HUDEP-2 (cell line): ENCODE measurements at regions not wholly inside any gene's neighbourhood (a gene's known extent, or its start where the extent isn't known, plus 50 kb on each side); places are given as distances from the start of the nearest gene placed in this dataset.
A peak's percentile ranks its signal among the peaks of the same experiment; 100 is the strongest.
"Not testable (repeated sequence)": the region's sequence is repeated elsewhere in the genome, so short reads cannot be mapped to it uniquely, and the experiment has no call there.

Experiments used
- DNase-seq, 76 experiments: peaks; one replicate each; lab custom pipeline; 2025; ENCODE audit not compliant: unreplicated experiment in 76 of 76; lab: John Stamatoyannopoulos, UW

DNA sequence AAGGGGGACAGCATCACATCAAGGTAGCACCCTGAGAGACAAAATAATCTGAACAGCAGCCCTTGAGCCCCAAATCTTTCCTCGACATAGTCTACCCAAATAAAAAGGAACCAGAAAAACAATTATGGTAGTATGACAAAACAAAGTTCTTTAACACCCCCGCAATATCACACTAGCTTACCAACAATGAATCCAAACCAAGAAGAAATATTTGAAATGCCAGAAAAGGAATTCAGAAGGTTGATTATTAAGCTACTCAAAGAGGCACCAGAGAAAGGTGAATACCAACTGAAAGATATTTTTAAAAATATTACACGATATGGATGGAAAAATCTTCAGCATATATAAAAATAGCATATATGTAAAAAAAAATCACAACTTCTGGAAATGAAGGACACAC lies 252.9 kb upstream of the SLITRK6 start:
- DNase-seq, result no peak

DNA sequence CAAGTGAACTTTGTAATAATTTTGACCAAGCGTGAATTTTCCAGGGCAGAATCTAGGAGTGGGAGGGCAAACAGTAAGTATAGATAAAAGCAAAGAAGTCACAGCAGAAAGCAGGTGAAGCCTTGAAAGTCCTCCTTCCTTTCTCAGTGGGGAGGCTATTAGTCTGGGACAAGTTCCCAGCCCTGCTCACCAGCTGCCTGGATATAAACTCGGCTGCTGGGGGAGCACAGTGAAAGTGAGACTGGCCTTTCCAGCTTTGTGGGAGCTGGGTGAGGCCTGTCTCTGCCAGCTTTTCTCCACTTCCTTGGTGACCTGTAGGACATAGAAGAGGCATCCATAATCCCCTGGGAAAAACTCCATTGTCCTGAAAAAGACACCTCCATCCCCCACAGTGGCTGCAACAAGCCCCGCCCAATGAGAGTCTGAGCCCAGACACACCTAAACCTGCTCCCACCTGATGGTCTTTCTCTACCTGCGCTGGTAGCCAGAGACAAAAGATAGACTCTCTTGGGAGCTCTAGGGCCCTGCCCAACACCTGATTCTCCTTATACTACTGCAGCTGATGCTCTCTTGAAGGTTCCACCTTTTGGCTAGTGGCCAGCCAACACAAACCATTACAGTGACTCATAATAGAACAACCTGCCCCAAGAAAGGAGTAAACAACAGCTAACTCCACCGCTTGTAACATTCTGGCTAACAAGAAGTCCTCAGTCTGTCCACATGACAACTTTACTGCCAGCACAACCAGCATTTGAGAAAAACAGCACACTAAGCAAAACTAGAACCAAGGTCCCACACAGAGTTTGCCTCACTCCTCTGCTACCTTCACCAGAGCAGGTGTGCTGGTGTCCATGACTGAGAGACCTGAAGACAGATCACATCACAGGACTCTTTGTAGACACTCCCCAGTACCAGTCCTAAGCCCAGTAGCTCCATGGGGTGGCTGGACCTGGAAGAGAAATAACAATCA lies 252.2 kb upstream of the SLITRK6 start:
- no peak for DNase-seq

DNA sequence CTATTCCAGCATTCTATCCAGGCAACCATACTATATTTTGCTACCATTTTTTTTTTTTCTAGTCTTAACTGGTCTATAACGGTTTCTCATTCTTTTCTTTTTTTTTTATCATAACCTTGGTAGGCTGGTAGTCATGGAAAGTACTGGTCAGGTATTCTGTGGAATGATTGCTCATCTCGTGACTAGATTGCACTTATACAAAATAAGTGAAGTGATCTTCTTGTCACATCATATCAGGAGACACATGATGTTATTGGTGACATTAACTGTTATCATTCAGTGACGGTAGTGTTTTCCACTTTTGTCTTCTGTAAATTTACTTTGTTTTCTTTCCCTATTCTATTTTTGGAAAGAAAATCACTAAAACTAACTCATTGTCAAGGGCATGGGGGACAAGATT lies 239.3 kb upstream of the SLITRK6 start:
- DNase-seq, result no peak

DNA sequence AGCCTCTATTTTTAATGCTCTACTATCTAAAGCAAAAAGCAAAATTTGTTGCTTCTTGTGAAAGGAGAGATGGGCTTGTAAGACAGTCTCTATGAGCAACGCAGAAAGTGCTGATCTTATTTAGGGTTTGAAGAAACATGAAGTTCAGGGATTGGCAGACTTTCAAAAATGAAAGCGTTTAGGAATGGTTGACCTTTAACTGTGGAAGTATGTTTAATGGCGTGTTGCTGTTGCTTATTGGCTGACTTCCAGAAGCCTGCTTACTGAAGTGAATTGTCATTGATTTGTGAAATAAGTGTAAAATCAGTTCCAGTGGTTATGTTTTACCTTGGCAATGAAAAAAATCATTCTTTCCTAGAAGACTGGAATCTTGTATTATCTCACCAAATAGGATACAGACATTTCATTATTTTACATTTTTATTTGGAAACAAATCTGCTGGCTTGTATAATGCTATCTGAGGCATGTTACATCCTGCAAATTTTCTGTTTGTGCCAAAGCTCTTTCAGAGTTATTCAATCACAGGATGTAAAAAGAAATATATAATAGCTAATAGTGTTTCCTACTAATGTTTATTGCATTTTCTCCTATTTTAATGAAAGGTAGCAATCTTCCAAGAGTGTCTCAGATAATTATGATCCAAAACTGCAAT lies 221.3 kb upstream of the SLITRK6 start:
- DNase-seq, result no peak

DNA sequence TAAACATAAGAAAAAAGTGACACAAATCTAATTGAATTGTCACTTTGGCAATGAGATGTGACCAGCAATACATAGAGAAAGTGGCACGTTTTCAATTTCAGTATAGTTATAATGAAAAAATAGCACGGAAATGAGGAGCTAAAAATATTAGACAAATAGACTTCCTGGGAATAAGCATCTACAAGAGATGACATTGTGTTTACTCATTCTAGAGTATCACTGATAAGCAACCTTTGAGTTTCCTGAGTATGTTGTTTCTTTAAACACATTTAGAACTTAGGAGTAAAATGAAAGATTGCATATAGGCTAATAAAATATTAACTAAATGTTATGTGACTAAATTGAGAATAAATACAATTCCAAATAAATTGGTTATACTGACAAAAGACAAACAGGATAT lies 207.1 kb upstream of the SLITRK6 start:
- no peak for DNase-seq

DNA sequence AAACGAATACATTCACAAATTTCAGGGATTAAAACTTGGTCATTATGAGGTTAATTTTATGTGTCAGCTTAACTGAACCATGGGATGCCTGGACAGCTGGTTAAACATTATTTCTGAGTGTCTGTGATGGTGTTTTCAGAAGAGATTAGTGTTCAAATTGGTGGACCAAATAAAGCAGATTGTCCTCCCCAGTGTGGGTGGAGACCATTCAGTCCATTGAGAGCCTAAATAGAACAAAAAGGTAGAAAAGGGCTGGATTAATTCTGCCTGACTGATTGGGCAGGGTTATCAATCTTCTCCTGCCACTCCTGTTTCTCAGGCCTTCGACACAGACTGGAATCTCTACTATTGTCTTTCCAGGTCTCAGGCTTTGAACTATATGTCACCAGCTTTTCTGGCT lies 203.8 kb upstream of the SLITRK6 start:
- no peak for DNase-seq

DNA sequence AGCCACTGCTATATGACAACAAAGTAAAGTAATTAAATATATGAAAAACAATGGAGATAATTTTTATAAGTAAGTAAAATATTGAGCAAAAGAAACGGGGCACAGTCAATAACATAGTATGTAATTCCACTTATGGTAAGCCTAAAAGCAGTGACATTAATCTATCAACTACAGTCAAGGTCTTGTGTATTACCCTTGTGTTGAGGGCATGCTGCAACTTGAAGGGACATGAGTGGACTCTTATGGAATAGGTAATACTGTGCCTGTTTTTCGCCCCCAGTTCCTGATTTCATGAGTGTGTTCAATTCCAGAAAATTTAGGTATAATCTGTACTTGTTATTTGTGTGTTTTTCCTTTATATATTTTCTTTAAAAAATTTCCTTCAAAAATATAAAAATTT lies 201.3 kb upstream of the SLITRK6 start:
- DNase-seq, result no peak

DNA sequence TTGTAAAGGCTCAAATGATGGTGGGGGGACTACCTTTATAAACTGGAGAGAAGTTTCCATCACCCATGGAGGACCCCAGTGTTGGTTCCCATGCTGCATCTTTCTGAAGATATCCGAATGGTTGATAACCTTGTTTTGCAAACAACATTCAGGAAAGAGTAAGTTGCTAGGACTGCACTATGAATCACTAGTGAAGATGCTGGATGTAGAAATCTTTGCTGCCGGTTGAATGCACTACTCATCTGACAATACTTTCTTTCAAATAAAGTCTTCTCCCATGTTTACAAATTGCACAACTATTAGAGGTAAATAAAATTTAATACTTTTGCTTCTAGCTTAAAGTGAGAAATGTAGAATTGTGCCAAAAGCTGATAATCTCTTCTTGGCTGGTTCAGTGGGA lies 198.4 kb upstream of the SLITRK6 start:
- DNase-seq, result no peak

DNA sequence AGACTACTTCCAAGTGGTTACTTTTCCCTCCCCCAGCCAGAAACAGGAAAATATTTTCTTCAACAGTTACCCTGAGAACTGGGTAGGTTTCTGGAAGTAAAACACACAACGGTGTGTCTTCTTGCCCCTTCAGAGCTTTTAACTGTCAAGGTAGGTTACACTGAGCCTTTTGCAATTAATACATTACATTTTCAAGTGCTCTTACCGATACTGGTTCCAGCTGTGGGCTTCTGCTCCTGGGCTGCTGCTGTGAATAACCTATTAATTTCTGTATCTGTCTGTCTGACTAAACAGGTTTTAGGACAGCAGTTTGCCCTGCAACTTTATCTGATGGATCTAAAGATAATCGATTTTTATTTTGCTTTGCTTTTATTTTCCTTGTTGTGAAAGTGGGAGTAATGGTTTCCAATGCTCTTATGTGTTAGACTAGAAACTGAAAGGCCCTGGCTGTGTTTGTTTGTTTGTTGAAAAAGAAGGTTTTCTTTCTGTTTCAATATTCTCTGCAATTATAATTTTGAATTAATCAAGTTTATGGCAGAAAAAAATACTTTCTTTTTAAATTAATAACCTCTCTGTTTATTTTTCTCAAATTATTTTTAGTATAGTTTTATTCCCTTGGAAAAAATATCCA lies 196.7 kb upstream of the SLITRK6 start:
- DNase-seq, result no peak

DNA sequence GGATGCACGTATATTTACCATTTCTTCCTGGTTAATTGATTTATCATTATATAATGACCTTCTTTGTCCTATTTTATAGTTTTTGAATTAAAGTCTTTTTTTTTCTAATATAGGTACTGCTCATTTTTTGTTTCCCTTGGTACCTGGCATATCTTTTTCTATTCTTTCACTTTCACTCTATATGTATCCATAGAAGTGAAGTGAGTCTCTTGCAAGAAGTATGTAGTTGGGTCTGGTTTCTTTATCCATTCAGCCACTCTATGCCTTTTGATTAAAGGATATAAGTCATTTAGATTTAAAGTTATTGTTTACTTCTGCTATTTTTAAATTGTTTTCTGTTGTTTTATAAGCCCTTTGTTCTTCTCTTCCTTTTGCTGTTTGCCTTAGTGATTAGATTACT lies 194.3 kb upstream of the SLITRK6 start:
- DNase-seq, result peak in 1 of 76 experiments; percentile 23

DNA sequence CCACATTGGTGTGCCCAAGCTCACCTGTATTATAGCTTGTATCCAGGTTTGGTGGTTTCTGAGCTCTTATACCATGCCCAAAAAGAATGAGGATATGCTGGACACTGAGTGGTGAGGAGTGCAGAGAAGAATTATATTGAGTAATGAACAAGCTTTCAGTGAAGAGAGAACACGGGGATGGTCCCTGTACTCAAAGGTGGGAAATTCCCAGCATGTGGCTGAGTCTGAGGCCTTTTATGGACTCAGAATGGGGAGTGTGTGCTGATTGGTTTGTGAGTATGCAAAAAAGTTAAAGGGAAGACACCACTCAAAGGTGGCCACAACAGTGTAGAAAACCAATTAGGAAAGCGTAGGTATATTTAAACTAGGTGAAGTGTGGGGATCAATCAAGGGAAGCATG lies 191.2 kb upstream of the SLITRK6 start:
- DNase-seq, result no peak

DNA sequence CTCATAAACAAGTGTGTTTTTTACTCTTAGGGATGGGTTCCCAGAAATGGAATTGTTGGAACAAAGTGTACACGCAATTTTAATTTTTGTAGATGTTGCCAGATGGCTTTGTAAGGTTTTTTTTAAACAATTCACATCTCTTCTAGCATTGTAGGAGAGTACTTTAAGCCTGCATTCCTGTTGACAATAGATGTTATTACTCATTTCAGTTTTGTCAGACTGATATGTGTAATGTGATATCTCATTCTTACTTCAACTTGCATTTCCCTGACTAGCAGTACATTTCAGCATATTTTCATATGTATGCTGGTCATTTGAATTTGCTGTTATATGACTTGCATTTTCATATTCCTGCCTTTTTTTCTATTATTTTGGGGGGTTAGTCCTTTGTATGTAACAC lies 186.6 kb upstream of the SLITRK6 start:
- no peak for DNase-seq

DNA sequence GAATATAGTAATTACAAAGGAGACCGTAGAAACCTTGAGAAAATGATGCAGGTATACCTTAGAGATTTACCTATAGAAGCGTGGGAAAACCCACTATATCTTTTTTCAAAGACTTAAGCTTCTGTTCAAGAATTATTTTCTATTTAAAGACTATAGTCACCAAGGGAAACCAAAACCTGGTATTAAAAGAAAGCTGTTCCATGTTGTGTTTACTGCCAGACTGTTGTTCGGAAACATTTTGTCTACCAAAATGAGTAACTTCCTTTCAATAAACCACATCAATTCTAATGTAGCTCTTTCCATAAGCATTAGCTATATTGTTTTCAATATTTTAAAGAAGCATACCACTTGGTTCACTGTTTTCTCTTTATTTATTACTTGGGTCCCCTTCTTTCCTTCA lies 182.9 kb upstream of the SLITRK6 start:
- DNase-seq, result no peak

DNA sequence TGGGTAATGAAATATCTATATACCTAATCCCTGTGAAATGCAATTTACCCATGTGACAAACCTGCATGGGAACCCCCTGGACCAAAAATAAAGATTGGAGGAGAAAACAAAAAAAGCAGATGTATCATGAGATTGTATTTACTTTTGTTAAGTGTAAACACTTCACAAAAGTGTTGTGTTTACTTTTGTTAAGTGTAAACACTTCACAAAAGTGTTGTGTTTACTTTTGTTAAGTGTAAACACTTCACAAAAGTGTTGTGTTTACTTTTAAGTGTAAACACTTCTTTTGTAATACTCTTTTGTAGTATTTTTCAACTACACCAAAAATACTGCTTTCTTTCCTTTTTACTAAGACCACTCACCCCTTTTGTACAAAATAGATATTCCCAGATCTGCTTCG lies 181.2 kb upstream of the SLITRK6 start:
- DNase-seq, result not testable (repeated sequence)

DNA sequence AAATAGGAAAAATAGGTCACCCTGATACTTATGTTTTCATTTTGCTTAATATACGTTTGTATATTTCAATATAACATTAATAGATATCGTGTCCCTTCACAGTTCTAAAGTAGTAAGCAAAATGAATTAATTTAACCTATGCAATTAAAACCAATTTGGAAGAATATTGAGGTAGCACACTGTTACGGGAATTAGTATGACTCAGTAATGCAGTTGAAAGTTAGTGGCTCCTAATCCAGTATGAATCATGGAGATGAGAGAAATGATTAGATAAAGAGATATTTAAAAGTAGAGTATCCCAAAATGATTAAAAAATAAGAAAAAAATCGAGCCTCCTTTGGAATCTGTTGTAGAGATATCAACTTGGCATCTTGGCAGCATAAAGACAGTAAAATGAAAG lies 177.0 kb upstream of the SLITRK6 start:
- DNase-seq, result no peak

DNA sequence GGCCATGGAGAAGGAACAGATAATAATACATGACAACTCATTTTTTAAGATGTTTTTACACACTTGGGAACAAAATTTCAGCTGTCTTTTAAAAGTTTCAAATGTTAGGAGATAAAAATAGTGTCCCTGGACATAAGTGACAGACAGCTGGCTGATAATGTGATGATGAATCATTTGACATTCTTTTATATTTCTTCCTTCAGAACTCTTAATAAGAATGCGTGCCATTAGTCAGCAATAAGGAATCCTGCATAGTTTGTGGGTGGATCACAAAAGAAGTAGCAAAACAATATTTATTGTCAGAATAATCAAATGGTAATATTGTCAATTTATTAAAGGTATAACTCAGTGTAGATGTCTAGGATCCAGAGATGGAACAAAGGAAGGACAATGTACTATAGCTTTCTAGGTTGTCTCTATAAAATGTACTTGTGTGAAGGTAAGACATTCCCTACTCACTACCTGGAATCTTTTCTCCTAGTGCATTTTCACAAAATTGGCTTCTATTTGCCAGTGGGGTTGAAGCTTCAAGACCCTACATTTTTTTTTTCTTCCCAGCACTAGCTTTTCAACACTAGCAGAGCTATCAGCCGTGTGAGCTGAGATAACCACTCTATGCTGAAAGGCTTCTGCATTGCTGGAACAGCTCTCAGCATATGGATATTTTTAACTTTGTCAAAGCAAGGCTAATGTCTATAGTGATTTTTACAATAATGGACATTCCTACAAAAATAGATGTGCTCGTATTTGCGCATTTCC lies 175.6 kb upstream of the SLITRK6 start:
- no peak for DNase-seq

DNA sequence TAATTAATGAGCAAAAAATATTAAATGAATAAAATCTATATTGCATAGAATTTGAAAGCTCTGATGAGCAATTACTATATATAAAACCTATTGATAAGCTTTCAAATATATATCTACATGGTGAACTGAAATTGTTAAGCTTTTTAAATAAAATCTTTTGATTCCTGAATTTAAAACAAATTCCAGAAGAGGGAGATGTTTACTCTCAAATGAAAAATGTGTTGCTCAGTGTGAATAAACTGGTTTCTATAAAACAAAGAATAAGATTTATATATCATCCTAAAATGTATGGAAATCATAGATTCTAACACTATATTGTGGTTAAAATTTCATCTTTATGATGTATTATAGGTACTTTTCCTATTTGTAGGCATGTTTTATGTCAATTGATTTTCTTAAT lies 171.5 kb upstream of the SLITRK6 start:
- peak in 1 of 76 experiments; percentile 22 for DNase-seq

DNA sequence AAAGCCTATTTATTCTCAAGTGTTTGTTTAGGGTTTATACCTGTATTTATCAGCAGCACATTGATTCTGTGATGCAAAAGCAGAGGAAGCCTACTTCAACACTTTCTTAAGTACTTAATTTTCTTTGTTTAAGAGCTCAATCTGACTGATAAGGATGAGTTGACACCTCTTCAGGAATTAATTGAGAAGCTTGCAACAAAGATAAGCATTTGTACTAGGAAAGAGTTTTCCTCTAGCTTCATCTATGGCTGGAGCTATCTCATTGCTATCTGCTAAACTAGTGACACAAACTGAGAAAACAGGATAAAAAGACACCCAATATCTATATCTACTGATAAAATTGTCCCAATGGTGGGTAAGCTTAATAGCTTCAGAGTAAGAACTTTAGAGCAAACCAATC lies 170.1 kb upstream of the SLITRK6 start:
- no peak for DNase-seq

DNA sequence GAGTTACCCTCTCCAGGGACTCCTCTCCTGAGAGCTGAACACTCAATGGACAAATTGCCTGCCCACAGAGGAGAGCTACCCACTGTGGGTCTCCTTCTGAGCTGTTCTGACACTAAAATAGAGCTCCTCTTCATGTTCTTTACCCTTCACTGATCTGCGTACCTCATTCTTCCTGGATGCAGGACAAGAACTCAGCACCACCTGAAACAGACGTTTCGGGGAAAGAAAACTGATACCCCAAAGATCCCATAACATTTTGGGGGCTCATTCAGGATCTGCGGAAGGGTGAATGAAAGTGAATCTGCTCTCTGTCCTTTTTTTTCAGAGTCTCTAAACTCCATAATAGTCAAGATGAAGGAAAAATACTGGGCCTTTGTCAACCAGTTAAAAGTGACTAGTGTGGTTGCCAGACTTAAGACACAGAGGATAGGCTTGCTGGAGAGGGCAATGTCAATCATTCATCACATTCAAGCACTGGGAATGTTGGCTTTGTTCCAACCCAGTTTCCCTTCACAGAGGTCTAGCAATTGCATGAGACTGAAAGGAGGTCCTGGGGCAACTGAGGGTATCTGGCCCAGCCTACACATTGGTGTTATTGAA lies 136.7 kb upstream of the SLITRK6 start:
- no peak for DNase-seq

DNA sequence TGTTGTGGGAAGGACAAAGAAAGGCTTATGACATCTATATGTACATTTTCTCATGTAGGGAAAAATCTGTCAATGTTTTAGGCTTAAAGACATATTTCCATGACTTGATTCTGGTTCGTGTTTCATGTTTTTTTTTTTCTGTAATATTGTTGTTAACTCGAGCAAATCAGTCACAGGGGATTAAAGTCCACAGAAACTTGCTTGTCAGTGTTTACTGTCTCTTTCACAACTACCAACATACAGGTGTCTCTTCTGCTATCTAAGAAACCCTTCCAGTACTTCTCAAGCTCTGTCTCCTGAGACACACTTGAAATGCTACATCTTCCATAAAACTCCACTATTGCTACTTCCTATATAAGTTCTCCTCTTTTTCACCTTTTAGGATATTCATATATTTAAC lies 130.9 kb upstream of the SLITRK6 start:
- DNase-seq, result no peak

DNA sequence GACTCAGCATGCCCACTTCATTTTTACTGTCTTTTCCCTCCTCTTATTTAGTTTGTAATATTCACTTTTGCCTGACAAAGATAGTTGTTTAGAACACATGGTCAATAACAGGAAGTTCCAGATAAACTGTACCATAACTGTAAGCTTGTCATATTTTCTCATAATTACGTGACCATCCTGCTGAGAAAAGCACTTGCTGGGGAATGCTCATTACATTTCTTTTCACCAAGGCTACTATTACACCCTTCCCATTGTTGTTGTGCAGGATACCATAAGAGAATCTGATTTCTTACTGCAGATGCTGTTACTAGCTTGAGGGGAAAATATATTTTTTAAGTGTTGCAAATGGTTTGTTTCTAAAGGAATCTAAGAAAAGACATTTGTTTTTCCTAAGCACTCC lies 111.7 kb upstream of the SLITRK6 start:
- no peak for DNase-seq
